ENCODE measurements at regions not wholly inside any gene's neighbourhood (a gene's known extent, or its start where the extent isn't known, plus 50 kb on each side); places are given as distances from the start of the nearest gene placed in this dataset.

DNA sequence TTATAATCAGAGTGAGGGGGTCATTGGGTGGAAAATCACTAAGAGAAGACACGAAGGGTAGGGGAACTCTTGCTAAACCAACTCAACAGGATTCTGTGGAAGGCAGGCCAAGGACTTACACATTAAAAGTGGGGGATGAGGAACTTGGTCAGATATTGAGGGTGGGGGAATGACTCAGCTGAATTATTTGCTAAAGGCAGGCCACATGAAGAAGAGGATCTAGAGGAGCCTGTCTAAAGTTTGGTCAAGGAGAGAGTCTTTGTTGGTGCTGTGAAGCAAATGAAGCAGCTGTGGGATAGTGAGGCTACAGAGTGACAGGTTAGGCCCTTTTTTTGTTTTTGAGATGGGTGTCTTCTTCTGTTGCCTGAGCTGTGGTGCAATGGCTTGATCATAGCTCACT is 63.9 kb upstream of the SPRY4 start:
- no peak overlapping the region for H2AFZ ChIP-seq (ENCODE audit: low read depth, low read length)
- no peaks in the 10 kb centered on the region for H3F3A ChIP-seq (ENCODE audit: insufficient read depth, low read length, poor library complexity, severe bottlenecking)
- TF ChIP-seq SMC3 (conservative IDR thresholded peaks at IDR 0.05; ENCODE audit: poor library complexity) (no peak), TAF1 (IDR thresholded peaks at IDR 0.05; ENCODE audit: low read depth) (no peak), EP300 (conservative IDR thresholded peaks at IDR 0.05; ENCODE audit: poor library complexity, severe bottlenecking) (no peak), REST (IDR thresholded peaks at IDR 0.05; ENCODE audit: borderline replicate concordance) (no peak), EZH2 (IDR thresholded peaks at IDR 0.05; ENCODE audit: borderline replicate concordance, insufficient read depth, low read length, poor library complexity, severe bottlenecking) (no peak), RAD21 (conservative IDR thresholded peaks at IDR 0.05) (no peak), MXI1 (conservative IDR thresholded peaks at IDR 0.05; ENCODE audit: poor library complexity, severe bottlenecking) (no peak), POLR2AphosphoS5 (IDR thresholded peaks at IDR 0.05) (no peak)
- TF ChIP-seq, protein P1, sequence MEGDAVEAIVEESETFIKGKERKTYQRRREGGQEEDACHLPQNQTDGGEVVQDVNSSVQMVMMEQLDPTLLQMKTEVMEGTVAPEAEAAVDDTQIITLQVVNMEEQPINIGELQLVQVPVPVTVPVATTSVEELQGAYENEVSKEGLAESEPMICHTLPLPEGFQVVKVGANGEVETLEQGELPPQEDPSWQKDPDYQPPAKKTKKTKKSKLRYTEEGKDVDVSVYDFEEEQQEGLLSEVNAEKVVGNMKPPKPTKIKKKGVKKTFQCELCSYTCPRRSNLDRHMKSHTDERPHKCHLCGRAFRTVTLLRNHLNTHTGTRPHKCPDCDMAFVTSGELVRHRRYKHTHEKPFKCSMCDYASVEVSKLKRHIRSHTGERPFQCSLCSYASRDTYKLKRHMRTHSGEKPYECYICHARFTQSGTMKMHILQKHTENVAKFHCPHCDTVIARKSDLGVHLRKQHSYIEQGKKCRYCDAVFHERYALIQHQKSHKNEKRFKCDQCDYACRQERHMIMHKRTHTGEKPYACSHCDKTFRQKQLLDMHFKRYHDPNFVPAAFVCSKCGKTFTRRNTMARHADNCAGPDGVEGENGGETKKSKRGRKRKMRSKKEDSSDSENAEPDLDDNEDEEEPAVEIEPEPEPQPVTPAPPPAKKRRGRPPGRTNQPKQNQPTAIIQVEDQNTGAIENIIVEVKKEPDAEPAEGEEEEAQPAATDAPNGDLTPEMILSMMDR (IDR thresholded peaks at IDR 0.05; ENCODE audit: poor library complexity, severe bottlenecking) = no peak

DNA sequence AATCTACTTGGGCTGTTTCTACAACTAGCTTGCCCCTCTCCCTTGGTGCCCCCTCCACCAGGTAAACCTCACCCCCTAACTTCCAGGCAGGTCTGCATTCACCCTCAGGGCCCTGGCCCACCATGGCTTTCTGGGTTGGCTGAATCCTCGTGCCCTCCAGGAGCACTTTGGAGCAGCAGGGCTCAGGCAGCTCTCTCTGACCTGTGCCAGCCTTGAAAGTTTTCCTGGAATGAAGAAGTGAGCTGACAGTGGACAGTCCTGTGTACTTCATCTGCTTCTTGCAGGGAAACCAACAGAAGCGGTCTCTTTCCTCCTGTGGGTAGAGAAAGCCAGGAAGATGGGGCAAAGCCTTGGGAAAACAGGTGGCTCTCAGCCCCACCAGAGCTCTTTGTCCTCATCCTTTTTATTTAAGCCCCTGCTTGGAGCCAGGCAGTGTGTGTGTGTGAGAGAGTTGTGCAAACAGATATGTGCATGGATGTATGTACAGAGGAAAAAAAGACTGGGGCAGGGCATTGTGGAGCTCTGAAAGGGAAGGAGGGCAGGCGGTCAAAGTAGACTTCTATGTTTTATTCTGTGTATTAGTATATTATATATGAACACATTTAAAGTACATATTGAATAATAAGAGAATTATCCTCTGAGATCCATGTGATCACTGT is 62.3 kb upstream of the SPRY4 start:
- Histone ChIP-seq H3K27me3 (ENCODE audit: insufficient read depth, low read depth, low read length) (no peaks in the 10 kb centered on the region), H3K4me3 (ENCODE audit: low read length) (no peak overlapping the region), H3K9me2 (ENCODE audit: insufficient read depth, low read length) (no peaks in the 10 kb centered on the region), H3K4me2 (ENCODE audit: low read length) (no peak overlapping the region), H3K9ac (ENCODE audit: low read length) (no peak overlapping the region), H3K79me2 (replicated peaks; ENCODE audit: insufficient read depth, low read length) (no peaks in the 10 kb centered on the region), H4K20me1 (ENCODE audit: insufficient read depth) (no peaks in the 10 kb centered on the region), H3F3A (ENCODE audit: insufficient read depth, low read length, poor library complexity, severe bottlenecking) (no peaks in the 10 kb centered on the region), H3K36me3 (ENCODE audit: insufficient read depth, low read length) (no peaks in the 10 kb centered on the region), H3K9me3 (ENCODE audit: low read length) (no peaks in the 10 kb centered on the region), H3K27ac (ENCODE audit: low read length) (no peak overlapping the region), H2AFZ (ENCODE audit: low read depth, low read length) (no peak overlapping the region)
- TF ChIP-seq MXI1 (conservative IDR thresholded peaks at IDR 0.05; ENCODE audit: poor library complexity, severe bottlenecking) (no peak), POLR2AphosphoS5 (IDR thresholded peaks at IDR 0.05) (no peak), EP300 (conservative IDR thresholded peaks at IDR 0.05; ENCODE audit: poor library complexity, severe bottlenecking) (no peak), TAF1 (IDR thresholded peaks at IDR 0.05; ENCODE audit: low read depth) (no peak), EZH2 (IDR thresholded peaks at IDR 0.05; ENCODE audit: borderline replicate concordance, insufficient read depth, low read length, poor library complexity, severe bottlenecking) (no peak), REST (IDR thresholded peaks at IDR 0.05; ENCODE audit: borderline replicate concordance) (no peak), SMC3 (conservative IDR thresholded peaks at IDR 0.05; ENCODE audit: poor library complexity) (no peak), RAD21 (conservative IDR thresholded peaks at IDR 0.05) (no peak)
- TF ChIP-seq, protein P1 (IDR thresholded peaks at IDR 0.05; ENCODE audit: poor library complexity, severe bottlenecking) = no peak

More for the DNA sequence above, 63.9 kb upstream of the SPRY4 start:
- no peaks in the 10 kb centered on the region for H3K79me2 ChIP-seq (replicated peaks; ENCODE audit: insufficient read depth, low read length)
- H3K9me2 ChIP-seq (ENCODE audit: insufficient read depth, low read length) = no peaks in the 10 kb centered on the region
- no peaks in the 10 kb centered on the region for H3K27me3 ChIP-seq (ENCODE audit: insufficient read depth, low read depth, low read length)
- no peak overlapping the region for H3K9ac ChIP-seq (ENCODE audit: low read length)
- no peaks in the 10 kb centered on the region for H4K20me1 ChIP-seq (ENCODE audit: insufficient read depth)
- H3K36me3 ChIP-seq (ENCODE audit: insufficient read depth, low read length) = no peaks in the 10 kb centered on the region
- H3K9me3 ChIP-seq (ENCODE audit: low read length) = no peaks in the 10 kb centered on the region
- H3K4me3 ChIP-seq (ENCODE audit: low read length) = no peak overlapping the region
- H3K27ac ChIP-seq (ENCODE audit: low read length) = no peak overlapping the region
- no peak overlapping the region for H3K4me2 ChIP-seq (ENCODE audit: low read length)

Data from neural cell (in vitro differentiated cells).